Forelimb muscle (tissue), 1 donor: ENCODE measurements at regions not wholly inside any gene's neighbourhood (a gene's known extent, or its start where the extent isn't known, plus 50 kb on each side); places are given as distances from the start of the nearest gene placed in this dataset.

Experiments used
- DNase-seq: peaks from one replicate; pipeline ENCODE4 v3.0.0-alpha.2; 2013; ENCODE audit warnings: low read depth

DNA sequence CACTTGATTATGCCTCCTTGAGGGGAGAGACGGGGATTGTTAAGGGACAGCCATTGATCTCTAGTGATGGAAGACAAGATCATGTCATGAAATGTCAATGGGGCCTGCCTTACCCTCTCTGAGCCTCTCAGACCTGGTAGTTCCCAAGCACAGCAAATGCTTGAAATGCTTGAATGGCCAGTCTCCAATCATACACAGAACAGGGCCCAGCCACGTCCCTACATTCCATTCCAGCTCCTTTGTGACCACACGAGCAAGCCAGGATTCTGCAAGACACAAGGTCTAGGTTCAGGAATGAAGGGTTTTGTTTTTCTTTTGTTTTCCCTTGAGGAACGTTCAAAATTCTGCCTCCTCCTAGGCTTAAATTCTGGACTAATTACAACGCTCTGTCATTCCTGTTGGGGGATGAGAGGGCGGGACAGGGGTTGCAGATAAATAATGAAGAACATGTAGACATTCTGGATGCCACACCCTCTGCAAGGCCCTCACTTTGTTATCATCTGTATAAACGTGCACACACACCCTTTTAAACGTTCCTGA, 98.1 kb upstream of the YPEL5 start:
- DNase-seq = no peak

DNA sequence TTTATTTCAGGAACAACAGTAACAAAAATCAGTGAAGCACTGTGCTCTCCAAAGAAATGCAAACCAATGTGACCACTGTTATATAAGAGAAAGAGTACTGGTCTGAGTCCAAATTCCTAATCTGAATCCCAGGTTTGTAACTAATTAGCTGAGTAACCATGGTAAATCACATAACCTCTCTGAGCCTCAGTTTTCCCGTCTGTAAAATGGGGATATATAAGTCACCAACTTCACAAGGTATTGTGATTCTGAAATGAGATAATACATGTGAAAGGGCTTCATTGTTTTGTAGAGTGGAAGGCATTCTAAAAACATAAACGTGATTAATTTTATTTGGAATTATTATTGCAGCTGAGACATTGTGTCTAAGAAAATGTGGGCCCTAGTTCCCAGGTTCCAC, 91.3 kb upstream of the YPEL5 start:
- no peak for DNase-seq

DNA sequence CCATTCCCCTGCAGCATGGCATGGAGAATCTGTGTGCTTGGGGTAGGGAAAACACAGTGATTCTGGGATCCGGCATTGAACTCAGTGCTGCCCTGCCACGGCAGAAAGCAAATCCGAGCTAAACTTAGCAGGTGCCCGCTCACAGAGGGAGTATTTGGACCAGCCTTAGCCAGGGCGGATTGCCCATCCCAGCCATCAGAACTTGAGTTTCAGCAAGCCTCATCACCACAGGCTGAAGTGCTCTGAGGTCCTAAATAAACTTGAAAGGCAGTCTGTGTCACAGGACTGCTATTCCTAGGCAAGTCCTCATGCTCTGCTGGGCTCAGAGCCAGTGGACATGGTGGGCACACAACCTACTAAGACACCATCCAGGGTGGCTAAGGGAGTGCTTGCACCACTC, 86.2 kb upstream of the YPEL5 start:
- DNase-seq = no peak

DNA sequence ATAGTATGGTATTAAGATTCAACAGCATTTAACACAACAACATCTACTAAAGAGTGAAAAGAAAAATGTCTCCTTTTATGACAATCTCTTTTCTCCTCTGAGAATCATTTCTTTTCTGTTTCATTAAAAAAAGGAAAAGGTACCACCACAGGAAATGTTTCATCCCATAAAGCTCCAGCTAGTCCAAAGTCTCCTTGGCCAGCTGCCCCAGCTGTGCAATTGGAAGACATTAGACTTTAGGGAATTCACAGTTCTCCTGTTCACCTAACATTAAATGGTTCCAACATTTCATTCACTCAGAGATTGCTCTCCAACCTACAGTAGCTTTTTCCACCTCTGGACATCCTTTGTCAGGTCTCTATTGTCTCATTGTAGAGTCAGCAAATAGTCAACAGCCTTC, 78.7 kb upstream of the YPEL5 start:
- no peak for DNase-seq

GRCh38 chr2:30072250-30072842, 74.5 kb upstream of the YPEL5 start:
- peak; percentile 38 for DNase-seq

- DNase-seq = no peak
Measured at GRCh38 chr2:30073523-30073922, 73.3 kb upstream of the YPEL5 start.

DNA sequence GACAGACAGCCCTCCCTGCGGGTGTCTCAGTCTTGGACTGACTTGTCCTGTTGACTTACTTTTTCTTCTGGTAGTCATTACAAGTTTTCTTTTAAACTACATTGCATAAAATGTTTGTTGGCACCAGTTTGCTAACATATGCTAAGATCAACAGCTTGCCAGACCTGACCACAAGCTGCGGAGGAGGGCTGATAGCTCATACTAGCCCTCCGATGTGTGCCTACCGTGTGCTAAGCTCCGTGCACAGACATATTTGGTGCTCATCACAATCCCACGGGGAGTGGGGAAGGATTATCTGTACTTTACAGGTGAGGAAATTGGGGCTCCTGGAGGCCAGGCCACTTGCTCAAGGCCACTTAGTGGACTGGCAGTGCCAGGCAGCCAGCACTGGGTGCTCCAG, 72.8 kb upstream of the YPEL5 start:
- no peak for DNase-seq

DNA sequence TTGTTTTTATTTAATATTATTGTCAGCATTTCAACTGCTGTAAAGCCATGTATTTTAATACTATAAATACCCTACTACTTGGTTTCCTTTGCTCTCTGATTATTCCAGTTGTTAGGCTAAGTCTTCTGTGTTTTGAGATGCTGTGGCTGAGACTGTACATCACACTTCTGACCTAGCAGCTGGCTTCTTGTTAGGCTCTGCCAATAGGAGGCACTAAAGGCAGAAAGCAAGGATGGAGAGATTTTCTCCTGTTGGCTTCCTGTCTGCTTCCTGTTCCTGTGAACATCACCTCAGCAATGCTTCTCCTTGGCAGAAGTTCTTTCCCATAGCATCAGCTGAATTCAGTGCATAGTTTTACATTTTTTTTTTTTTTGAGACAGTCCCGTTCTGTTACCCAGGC, 68.3 kb upstream of the YPEL5 start:
- no peak for DNase-seq

GRCh38 chr2:30084915-30085314, 61.9 kb upstream of the YPEL5 start:
- no peak for DNase-seq

DNA sequence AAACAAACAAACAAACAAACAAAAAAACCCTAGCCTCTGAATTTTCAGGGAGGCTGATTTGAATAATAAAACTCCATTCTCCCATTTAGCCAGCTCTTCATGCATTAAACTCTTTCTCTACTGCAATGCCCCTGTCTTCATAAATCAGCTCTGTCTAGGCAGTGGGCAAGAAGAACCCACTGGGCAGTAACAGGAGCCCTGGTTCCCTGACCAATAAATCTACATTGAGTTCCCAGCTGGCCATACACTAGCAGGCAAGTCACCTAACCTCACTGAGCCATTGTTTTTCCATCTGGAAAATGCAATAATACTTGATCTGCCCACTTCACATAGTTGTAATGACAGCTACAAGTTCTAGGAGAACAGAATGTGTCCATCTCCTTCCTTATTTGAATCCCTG, 57.6 kb upstream of the YPEL5 start:
- DNase-seq = no peak

DNA sequence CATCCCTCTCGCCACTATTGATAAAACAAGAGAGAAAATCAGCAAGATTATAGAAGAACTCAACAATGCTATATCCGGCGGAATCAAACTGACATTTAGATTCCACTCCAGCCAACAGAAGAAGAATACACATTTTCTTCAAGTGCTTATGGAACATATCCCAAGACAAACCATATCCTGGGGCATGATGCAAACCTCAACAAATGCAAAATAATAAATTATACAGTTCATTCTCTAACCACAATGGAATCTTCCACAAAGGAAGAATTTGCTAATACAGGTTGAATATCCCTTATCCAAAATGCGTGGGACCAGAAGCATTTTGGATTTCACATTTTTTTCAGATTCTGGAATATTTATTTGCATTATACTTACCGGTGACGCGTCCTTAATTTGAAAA, 51.4 kb upstream of the YPEL5 start:
- no peak for DNase-seq

- DNase-seq = no peak
Measured at GRCh38 chr2:30096451-30096850, 50.4 kb upstream of the YPEL5 start.
